Natural killer cell (primary cell): ENCODE measurements at regions not wholly inside any gene's neighbourhood (a gene's known extent, or its start where the extent isn't known, plus 50 kb on each side); places are given as distances from the start of the nearest gene placed in this dataset.

Experiments
- ATAC-seq, 3 donors: fragments of 150-1000 bp in 2 of 3; fragments of 200-7000 bp in 1 of 3; cut with Tn5 transposase; 1 replicate in 1 of 3; 2 replicates in 2 of 3; pipeline ENCODE4 v1.10.0; 2021; ENCODE audit warnings: mild to moderate bottlenecking in 2 of 3, moderate library complexity in 2 of 3
- DNase-seq, 2 donors: peaks; one replicate each; pipeline versions ENCODE4 v3.0.0 to v3.0.0-alpha.2; 2013 to 2021; ENCODE audit warnings: mixed read lengths in 1 of 2
- H3K27ac ChIP-seq: one replicate; pipeline ENCODE4 v1.5.1; 2013; ENCODE audit warnings: mild to moderate bottlenecking, low read length
- H3K27me3 ChIP-seq: one replicate; pipeline ENCODE4 v1.6.1; 2013; ENCODE audit warnings: low read length; ENCODE audit not compliant: control insufficient read depth, insufficient read depth
- H3K36me3 ChIP-seq: one replicate; pipeline ENCODE4 v1.6.1; 2013; ENCODE audit warnings: low read length; ENCODE audit not compliant: control insufficient read depth, insufficient read depth
- H3K4me1 ChIP-seq: one replicate; pipeline ENCODE4 v1.6.1; 2013; ENCODE audit warnings: low read length; ENCODE audit not compliant: control insufficient read depth, insufficient read depth
- H3K4me3 ChIP-seq: one replicate; pipeline ENCODE4 v1.5.1; 2013; ENCODE audit warnings: low read length
- H3K9me3 ChIP-seq: one replicate; pipeline ENCODE4 v1.6.1; 2013; ENCODE audit warnings: low read length; ENCODE audit not compliant: control insufficient read depth, insufficient read depth
- H3K27ac Mint-ChIP-seq, 2 donors: one replicate each; pipeline ENCODE4 v1.8.0; 2022; ENCODE audit warnings: mild to moderate bottlenecking in 2 of 2, mixed read lengths in 2 of 2, moderate library complexity in 1 of 2
- H3K27me3 Mint-ChIP-seq, 2 donors: one replicate each; pipeline ENCODE4 v1.8.0; 2022; ENCODE audit warnings: low read depth in 2 of 2, mixed read lengths in 2 of 2
- H3K36me3 Mint-ChIP-seq: one replicate; pipeline ENCODE4 v1.8.0; 2022; ENCODE audit warnings: mixed read lengths
- H3K4me1 Mint-ChIP-seq, 2 donors: one replicate each; pipeline ENCODE4 v1.8.0; 2022; ENCODE audit warnings: mixed read lengths in 2 of 2
- H3K4me3 Mint-ChIP-seq: one replicate; pipeline ENCODE4 v1.8.0; 2022; ENCODE audit warnings: mild to moderate bottlenecking, moderate library complexity, mixed read lengths
- H3K9me3 Mint-ChIP-seq, 2 donors: one replicate each; pipeline ENCODE4 v1.8.0; 2022; ENCODE audit warnings: mixed read lengths in 2 of 2
- WGBS: methylation state at CpG from one replicate; pipeline ENCODE4 v1.1.7; 2013; ENCODE audit warnings: missing lambda C conversion rate; ENCODE audit not compliant: insufficient coverage; 5-methylcytosine and 5-hydroxymethylcytosine counted together
- intact Hi-C: fragments of 100-400 bp; cut with micrococcal nuclease; formaldehyde crosslinking; loops from one replicate; pipeline ENCODE4 v1.14.2; 2022
- TF ChIP-seq, protein P1 (sequence below): fragments of 200-600 bp; IDR thresholded peaks from one replicate; pipeline ENCODE4 v1.8.0; 2022; ENCODE audit warnings: antibody characterized with exemption

DNA sequence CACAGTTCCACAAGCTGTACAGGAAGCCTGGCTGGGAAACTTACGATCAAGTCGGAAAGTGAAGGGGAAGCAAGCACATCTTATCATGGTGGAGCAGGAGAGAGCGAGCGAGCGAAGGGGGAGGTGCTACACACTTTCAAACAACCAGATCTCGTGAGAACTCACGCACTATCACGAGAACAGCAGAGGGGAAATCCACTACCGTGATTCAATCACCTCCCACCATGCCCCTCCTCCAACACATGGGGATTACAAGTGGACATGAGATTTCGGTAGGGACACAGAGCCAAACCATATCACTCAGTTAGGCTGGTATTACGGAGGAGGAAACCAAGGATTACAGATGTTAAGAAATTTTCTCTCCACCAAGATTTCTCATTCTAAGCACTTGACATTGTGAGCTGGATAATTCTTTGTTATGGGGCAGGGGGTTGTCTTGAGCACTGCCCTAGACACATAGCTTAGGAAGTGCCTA is 262.0 kb upstream of the G2E3 start:
- no peak overlapping the region for H3K27ac Mint-ChIP-seq
- Histone ChIP-seq H3K4me1 (no peaks in the 10 kb centered on the region), H3K27me3 (no peaks in the 10 kb centered on the region), H3K4me3 (no peak overlapping the region), H3K36me3 (no peaks in the 10 kb centered on the region), H3K27ac (no peak overlapping the region), H3K9me3 (no peaks in the 10 kb centered on the region)
- intact Hi-C loops, result no loop called here
- 21% methylated on average over 9 of the region's 11 CpGs for WGBS
- no peaks in the 10 kb centered on the region for H3K36me3 Mint-ChIP-seq
- no peaks in the 10 kb centered on the region for H3K4me1 Mint-ChIP-seq
- H3K9me3 Mint-ChIP-seq, result peaks cover 0 to 9% of the 10 kb centered on the region in 2 donors
- TF ChIP-seq, protein P1, sequence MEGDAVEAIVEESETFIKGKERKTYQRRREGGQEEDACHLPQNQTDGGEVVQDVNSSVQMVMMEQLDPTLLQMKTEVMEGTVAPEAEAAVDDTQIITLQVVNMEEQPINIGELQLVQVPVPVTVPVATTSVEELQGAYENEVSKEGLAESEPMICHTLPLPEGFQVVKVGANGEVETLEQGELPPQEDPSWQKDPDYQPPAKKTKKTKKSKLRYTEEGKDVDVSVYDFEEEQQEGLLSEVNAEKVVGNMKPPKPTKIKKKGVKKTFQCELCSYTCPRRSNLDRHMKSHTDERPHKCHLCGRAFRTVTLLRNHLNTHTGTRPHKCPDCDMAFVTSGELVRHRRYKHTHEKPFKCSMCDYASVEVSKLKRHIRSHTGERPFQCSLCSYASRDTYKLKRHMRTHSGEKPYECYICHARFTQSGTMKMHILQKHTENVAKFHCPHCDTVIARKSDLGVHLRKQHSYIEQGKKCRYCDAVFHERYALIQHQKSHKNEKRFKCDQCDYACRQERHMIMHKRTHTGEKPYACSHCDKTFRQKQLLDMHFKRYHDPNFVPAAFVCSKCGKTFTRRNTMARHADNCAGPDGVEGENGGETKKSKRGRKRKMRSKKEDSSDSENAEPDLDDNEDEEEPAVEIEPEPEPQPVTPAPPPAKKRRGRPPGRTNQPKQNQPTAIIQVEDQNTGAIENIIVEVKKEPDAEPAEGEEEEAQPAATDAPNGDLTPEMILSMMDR, result no peak
- no peaks in the 10 kb centered on the region for H3K27me3 Mint-ChIP-seq
- no peak overlapping the region for H3K4me3 Mint-ChIP-seq
- no peak for DNase-seq
- ATAC-seq, result no peak

DNA sequence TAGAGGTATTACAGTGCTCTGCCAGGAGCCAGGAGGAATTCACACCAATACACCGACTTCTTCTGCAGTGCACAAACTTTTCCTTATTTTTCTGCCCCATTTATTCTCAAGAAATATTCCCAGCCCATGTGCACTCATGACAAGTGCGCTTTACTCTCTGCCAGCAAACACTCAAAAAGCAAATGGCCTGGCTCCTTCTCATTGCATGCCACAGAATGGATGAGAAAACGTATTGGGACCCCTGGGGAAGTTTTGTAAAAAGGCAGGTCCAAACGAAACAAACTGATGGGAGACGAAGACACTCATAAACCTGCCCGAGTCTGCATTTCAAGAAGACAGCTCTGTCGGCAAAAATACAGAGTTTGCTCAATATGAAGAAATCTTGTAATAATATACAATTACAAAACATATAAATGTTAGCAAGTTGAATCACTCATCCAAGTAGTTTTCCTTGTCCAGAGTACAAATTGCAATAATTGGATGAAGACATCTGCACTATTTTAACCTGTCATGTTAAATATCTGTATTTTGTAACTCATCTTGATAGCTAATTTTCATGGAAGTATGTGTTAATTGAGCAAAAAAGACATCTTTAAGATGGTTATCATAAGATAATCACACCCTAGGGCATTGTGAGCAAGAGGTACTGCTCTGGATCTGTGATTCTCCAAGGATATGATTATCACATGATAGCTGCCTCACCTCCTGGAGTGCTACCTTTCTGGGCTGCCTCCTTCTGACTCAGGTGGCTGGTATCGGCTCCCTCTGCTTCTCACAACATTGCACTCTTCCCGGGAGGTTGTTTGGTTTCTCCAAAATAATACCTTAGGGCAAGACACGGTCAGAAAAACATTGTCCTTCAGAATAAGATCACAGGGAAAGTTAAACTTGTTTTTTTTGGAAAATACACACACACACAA is 260.8 kb upstream of the G2E3 start:
- WGBS, result 88% methylated on average over 9 of the region's 10 CpGs
- H3K4me1 ChIP-seq, result no peaks in the 10 kb centered on the region
- no peaks in the 10 kb centered on the region for H3K27me3 ChIP-seq
- DNase-seq, result no peak
- H3K36me3 Mint-ChIP-seq, result no peaks in the 10 kb centered on the region
- intact Hi-C loops, result no loop called here
- ATAC-seq, result no peak
- H3K9me3 ChIP-seq, result no peaks in the 10 kb centered on the region
- no peak overlapping the region for H3K4me3 ChIP-seq
- H3K36me3 ChIP-seq, result no peaks in the 10 kb centered on the region
- H3K9me3 Mint-ChIP-seq, result peaks cover 3 to 9% of the 10 kb centered on the region in 2 donors
- TF ChIP-seq, protein P1, result no peak
- no peaks in the 10 kb centered on the region for H3K4me1 Mint-ChIP-seq
- H3K27me3 Mint-ChIP-seq, result no peaks in the 10 kb centered on the region
- H3K4me3 Mint-ChIP-seq, result no peak overlapping the region
- no peak overlapping the region for H3K27ac Mint-ChIP-seq
- no peak overlapping the region for H3K27ac ChIP-seq

DNA sequence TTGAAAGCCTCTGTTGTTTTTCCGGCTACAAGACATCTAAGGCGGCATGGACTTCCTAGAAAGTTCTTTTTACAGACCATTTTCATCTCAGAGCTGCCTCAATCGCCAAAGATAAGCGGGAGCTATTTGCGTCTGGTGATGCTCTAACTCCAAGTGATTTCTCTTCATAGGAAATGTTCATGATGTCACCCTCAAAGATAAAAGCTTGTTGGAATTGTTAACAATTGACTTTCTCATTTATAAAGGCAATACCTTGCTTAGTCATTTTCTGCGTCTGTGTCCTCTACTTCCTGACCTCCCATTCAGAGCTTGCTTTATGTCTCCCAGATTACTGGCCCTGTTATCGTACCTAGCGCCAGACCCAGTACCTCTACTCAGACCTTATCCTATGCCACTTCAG is 259.0 kb upstream of the G2E3 start:
- ATAC-seq (no peak), DNase-seq (no peak)
- H3K4me1 ChIP-seq, result no peaks in the 10 kb centered on the region
- H3K9me3 Mint-ChIP-seq, result peaks cover 5 to 8% of the 10 kb centered on the region in 2 donors
- WGBS, result 79% methylated on average over 8 of the region's 8 CpGs
- TF ChIP-seq, protein P1, result no peak
- H3K4me1 Mint-ChIP-seq, result no peaks in the 10 kb centered on the region
- H3K9me3 ChIP-seq, result no peaks in the 10 kb centered on the region
- H3K27me3 ChIP-seq, result no peaks in the 10 kb centered on the region
- H3K4me3 Mint-ChIP-seq, result no peak overlapping the region
- H3K27ac Mint-ChIP-seq, result no peak overlapping the region
- H3K4me3 ChIP-seq, result no peak overlapping the region
- H3K27ac ChIP-seq, result no peak overlapping the region
- H3K36me3 Mint-ChIP-seq, result no peaks in the 10 kb centered on the region
- H3K27me3 Mint-ChIP-seq, result no peaks in the 10 kb centered on the region
- intact Hi-C loops, result no loop called here
- no peaks in the 10 kb centered on the region for H3K36me3 ChIP-seq
